GM20000 (cell line): ENCODE measurements at regions not wholly inside any gene's neighbourhood (a gene's known extent, or its start where the extent isn't known, plus 50 kb on each side); places are given as distances from the start of the nearest gene placed in this dataset.

Experiments
- DNase-seq: peaks from one replicate; pipeline ENCODE4 v3.0.0; 2012; ENCODE audit warnings: low spot score
- TF ChIP-seq, protein P1 (sequence below): IDR thresholded peaks from 2 replicates; pipeline ENCODE4 v1.5.1; 2012; ENCODE audit warnings: mild to moderate bottlenecking, control low read depth; ENCODE audit errors: extremely low read depth, missing control alignments

DNA sequence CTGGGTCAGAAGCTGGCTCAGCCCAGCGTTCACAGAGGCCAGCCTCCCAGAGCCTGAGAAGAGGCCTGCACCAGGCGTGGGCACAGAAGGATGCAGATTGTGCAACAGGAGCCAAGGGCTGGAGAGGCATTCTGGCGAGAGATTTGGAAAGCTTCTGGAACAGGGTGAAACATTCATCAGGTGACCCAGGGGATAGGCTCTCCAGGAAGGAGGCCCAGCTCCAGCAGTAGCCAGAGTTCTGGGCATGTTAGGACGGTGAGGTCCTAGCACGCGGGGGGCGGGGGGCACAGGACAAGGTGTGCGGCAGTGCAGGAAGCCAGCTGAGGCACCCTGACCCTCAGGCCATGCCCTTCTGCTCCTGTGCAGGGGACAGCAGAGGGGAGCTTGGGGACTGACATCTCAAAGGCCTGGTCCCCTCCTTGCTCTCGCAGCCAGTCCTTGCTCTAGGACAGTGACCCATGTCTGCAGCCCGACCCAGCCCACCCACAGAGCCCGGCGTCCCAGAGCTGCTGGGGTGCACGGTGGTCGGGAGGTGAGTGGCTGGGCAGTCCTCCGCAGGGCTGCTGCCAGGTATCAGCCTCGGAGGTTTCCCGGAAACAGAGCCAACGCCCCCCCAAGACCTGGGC lies 111.7 kb upstream of the KLF13 start:
- DNase-seq, result no peak
- TF ChIP-seq, protein P1, sequence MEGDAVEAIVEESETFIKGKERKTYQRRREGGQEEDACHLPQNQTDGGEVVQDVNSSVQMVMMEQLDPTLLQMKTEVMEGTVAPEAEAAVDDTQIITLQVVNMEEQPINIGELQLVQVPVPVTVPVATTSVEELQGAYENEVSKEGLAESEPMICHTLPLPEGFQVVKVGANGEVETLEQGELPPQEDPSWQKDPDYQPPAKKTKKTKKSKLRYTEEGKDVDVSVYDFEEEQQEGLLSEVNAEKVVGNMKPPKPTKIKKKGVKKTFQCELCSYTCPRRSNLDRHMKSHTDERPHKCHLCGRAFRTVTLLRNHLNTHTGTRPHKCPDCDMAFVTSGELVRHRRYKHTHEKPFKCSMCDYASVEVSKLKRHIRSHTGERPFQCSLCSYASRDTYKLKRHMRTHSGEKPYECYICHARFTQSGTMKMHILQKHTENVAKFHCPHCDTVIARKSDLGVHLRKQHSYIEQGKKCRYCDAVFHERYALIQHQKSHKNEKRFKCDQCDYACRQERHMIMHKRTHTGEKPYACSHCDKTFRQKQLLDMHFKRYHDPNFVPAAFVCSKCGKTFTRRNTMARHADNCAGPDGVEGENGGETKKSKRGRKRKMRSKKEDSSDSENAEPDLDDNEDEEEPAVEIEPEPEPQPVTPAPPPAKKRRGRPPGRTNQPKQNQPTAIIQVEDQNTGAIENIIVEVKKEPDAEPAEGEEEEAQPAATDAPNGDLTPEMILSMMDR, result no peak

DNA sequence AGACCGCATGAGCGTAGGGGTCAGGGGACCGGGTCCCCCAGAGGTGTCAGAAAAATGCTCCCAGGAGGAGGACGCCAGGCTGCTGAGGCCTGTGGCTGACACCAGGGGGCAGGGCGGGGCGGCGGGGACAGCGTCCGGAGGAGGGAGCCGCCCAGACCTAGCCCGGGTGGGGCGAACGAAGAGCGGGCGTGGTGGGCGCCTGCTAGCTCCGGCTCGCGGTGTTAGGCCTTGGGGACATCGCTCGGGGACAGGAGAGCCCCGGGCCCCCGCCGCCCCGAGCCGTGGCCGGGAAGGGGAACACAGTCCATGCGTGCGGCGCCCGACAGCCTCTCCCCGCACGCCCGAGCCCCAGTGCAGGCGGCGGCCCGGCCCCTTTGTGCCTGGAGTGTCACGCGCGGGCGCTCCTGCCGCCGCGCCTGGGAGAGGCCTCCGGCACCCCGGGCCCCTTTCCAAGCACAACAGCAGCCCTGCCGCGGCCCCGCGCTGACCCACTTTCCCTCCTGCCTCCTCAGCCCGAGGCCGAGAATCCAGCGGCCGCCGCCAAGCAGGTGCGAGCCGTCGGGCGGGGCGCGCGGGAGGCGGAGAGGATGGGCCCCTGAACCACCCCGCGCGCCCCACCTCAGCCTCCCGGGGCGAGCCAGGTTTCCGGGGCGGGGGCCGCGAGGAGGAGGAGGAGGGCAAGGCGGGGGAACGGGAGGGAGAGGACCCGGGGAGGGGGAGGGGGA lies 111.0 kb upstream of the KLF13 start:
- peak; percentile 92 for DNase-seq
- TF ChIP-seq, protein P1, result peak; percentile 79

DNA sequence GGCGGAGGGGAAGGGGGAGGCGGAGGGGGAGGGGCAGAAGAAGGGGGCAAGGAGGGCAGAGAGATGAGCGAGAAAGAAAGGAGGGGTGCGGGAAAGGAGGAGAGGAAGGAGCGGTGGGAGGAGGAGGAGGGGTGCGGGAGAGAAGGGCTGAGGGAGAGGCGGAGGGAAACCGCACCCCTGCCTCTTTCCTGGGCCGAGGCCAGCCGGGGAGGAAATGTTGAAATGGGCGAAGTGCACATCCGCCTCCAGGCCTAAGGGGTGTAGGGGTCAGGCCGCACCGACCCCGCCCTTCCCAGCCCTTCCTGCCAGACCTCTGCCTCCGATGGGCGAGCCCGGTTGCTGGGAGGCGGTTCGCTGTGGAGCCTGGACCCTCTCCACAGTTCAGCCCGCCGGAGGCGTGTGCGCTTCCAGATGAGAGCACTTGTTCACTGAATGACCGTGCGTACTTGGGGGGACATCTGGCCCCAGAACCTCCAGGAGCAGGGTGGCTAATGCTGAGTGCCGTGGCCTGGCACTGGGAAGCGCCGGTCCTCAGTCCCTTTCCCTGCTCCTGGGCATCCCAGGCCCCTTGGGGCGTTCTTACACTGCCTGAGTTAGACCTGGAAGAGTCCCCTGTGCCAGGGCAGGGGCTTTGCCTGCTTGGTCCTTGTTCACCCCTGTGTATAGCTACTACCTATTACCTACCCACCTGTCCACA lies 110.3 kb upstream of the KLF13 start:
- DNase-seq, result peak; percentile 86
- TF ChIP-seq, protein P1, result no peak

DNA sequence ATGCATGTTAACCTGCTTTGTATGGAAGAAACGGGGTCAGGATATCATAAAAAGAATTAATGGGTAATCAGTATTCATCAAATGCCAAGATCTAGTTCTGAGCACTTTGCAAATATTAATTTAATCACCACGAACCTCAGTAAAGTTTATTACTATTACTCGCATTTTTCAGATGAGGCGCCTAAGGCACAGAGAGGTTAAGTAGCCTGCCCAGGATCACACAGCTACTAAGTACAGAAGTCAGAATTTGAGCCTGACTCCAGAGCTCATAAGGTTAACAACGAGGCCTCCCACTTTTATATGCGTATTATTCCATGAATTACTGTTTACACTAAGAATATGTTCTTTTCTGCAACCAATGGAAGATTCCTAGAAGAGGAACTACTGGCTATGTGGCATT lies 109.6 kb upstream of the KLF13 start:
- TF ChIP-seq, protein P1, result no peak
- no peak for DNase-seq

DNA sequence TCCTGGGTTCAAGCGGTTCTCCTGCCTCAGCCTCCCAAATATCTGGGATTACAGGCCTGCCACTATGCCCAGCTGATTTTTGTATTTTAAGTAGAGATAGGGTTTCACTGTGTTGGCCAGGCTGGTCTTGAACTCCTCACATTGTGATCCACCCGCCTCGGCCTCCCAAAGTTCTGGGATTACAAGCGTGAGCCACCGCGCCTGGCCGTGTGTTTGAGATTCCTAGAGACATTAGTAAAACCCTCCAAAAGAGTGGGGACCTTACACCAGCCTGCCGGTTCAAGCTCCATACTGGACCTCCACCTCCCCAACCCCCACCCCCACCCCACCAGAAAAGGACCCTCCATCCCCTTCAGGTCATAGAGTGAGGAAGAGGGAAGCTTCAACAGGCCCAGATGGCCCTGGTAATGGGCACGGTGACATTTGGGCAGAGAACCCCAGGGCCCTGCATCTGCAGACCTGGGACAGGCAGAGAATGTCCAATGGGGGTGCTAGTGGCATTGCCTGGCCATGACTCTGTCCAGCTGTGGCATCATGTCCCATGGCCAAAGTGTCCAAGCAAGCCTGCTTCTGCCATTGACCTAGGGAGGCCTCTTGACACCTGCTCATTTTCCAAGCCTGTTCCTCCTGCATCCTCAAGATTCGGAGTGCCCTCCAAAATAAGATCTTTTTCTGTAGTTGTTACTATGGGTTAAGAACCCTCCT lies 108.9 kb upstream of the KLF13 start:
- TF ChIP-seq, protein P1, result no peak
- no peak for DNase-seq

DNA sequence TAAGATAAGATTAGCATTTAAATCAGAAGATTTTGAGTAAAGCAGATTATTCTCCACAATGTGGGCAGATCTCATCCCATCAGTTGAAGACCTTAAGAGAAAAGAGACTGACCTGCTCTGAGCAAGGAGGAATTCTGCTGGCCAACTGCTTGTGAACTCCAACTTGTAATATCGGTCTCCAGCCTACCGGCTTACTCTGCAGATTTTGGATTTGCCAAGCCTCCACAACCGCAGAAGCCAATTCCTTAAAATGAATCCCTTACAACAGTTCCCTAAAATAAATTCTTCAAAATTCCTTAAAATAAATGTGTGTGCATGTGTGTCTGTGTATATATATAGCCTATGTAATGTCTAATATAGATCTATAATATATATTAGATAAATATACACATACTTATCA lies 107.4 kb upstream of the KLF13 start:
- DNase-seq, result no peak

More for the DNA sequence above, 107.4 kb upstream of the KLF13 start:
- TF ChIP-seq, protein P1, result no peak
